Right atrium auricular region (tissue), 2 donors: ENCODE measurements at regions not wholly inside any gene's neighbourhood (a gene's known extent, or its start where the extent isn't known, plus 50 kb on each side); places are given as distances from the start of the nearest gene placed in this dataset.
A peak's percentile ranks its signal among the peaks of the same experiment; 100 is the strongest.

Experiments
- DNase-seq: peaks from one replicate; pipeline ENCODE4 v3.0.0-alpha.2; 2019; ENCODE audit warnings: low spot score
- H3K27ac ChIP-seq, 2 donors: fragments of 200-600 bp; sonication (generic); 1 replicate in 1 of 2; 2 replicates in 1 of 2; pipeline ENCODE4 v1.5.1; 2016 to 2019
- H3K27me3 ChIP-seq, 2 donors: fragments of 200-600 bp; sonication (generic); one replicate each; pipeline versions ENCODE4 v1.5.1 to v1.6.0; 2017 to 2019
- H3K36me3 ChIP-seq: fragments of 200-600 bp; sonication (generic); one replicate; pipeline ENCODE4 v1.5.1; 2016
- H3K4me1 ChIP-seq, 2 donors: fragments of 200-600 bp; sonication (generic); one replicate each; pipeline versions ENCODE4 v1.5.1 to v1.6.0; 2017 to 2019
- H3K4me3 ChIP-seq, 2 donors: fragments of 200-600 bp; sonication (generic); 1 replicate in 1 of 2; 2 replicates in 1 of 2; pipeline ENCODE4 v1.5.1; 2017 to 2019; ENCODE audit warnings: mild to moderate bottlenecking in 1 of 2, moderate library complexity in 1 of 2
- H3K9me3 ChIP-seq, 2 donors: fragments of 200-600 bp; sonication (generic); one replicate each; pipeline ENCODE4 v1.5.1; 2019
- CTCF ChIP-seq, 2 donors: fragments of 200-600 bp; sonication (generic); IDR thresholded peaks; one replicate each; pipeline ENCODE4 v1.5.1; 2019; ENCODE audit warnings: antibody characterized with exemption in 2 of 2

DNA sequence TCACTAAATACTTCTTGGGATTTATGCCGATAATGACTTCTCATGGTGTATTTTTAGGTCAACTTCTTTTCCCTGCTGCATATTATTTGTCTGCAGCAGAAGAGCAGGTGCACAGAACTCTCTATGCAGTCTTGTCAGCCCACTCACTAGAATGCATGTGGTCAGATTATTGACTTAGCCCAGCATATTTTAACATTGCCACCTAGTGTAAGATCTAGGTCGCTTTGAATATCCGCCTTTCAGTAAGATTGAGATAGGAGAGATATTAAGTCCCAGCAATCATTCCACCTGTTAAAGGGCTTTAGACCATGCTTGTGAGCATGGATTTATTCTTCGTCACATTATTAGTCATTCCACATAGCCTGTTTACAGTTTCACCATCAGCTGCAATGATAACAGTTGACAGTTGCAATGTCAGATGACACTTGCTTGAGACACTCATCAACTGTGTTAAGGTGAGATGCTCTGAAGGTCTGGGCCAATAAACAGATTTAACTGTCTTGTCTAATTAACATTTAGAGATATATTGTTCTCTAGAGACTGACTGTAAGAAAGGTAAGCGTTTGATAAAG is 491.7 kb downstream of the ARL4A start:
- no peak overlapping the region for H3K27ac ChIP-seq
- no peaks in the 10 kb centered on the region for H3K4me1 ChIP-seq
- H3K4me3 ChIP-seq = no peak overlapping the region
- DNase-seq = no peak
- peak in 1 of 2 donors; percentile 47 for TF ChIP-seq CTCF (IDR thresholded peaks at IDR 0.05)
- no peaks in the 10 kb centered on the region for H3K9me3 ChIP-seq
- H3K36me3 ChIP-seq = no peaks in the 10 kb centered on the region
- H3K27me3 ChIP-seq = no peaks in the 10 kb centered on the region

- no peak overlapping the region for H3K27ac ChIP-seq
- no peaks in the 10 kb centered on the region for H3K27me3 ChIP-seq
- no peaks in the 10 kb centered on the region for H3K4me1 ChIP-seq
- H3K9me3 ChIP-seq = no peaks in the 10 kb centered on the region
- TF ChIP-seq CTCF (IDR thresholded peaks at IDR 0.05) = no peak
- no peak for DNase-seq
- no peaks in the 10 kb centered on the region for H3K36me3 ChIP-seq
- no peak overlapping the region for H3K4me3 ChIP-seq
These were observed 492.5 kb downstream of the ARL4A start for GRCh38 chr7:13179775-13180523.

GRCh38 chr7:13181216-13181615 is 493.8 kb downstream of the ARL4A start:
- Histone ChIP-seq H3K27me3 (no peaks in the 10 kb centered on the region), H3K36me3 (no peaks in the 10 kb centered on the region), H3K9me3 (no peaks in the 10 kb centered on the region), H3K4me3 (no peak overlapping the region), H3K27ac (no peak overlapping the region), H3K4me1 (no peaks in the 10 kb centered on the region)
- TF ChIP-seq CTCF (IDR thresholded peaks at IDR 0.05) = no peak
- no peak for DNase-seq

DNA sequence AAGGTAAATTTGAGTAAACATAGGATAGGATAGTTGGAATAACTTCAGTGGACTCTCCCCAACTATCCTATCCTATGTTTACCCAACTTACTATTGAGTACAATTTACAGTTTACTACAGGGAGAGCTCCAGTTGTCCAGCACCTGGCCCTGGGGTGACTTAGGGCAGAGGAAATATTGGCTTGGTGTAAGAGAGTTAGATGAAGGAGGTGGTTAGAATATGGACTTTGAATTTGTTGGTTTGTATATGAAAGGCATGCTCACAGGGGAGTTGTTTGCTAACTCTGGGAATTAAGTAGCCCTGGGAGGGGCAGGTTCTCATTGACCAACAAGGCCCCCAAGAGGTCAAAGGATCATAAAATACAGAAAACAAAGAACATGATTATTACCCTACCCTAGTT is 497.7 kb downstream of the ARL4A start:
- Histone ChIP-seq H3K9me3 (no peaks in the 10 kb centered on the region), H3K27ac (no peak overlapping the region)

GRCh38 chr7:13188236-13188805 is 500.9 kb downstream of the ARL4A start:
- H3K4me1 ChIP-seq = no peaks in the 10 kb centered on the region
- no peak overlapping the region for H3K4me3 ChIP-seq

More for the DNA sequence above, 497.7 kb downstream of the ARL4A start:
- no peak overlapping the region for H3K4me3 ChIP-seq
- no peaks in the 10 kb centered on the region for H3K4me1 ChIP-seq
- H3K27me3 ChIP-seq = no peaks in the 10 kb centered on the region
- DNase-seq = no peak
- H3K36me3 ChIP-seq = no peaks in the 10 kb centered on the region
- no peak for TF ChIP-seq CTCF (IDR thresholded peaks at IDR 0.05)

More at GRCh38 chr7:13188236-13188805, 500.9 kb downstream of the ARL4A start:
- H3K27me3 ChIP-seq = no peaks in the 10 kb centered on the region
- H3K9me3 ChIP-seq = no peaks in the 10 kb centered on the region
- H3K36me3 ChIP-seq = no peaks in the 10 kb centered on the region
- TF ChIP-seq CTCF (IDR thresholded peaks at IDR 0.05) = no peak
- DNase-seq = no peak
- H3K27ac ChIP-seq = no peak overlapping the region
